Stimulated activated CD4-positive, alpha-beta T cell treated with anti-CD3 and anti-CD28 coated beads, Interleukin-12 subunit alpha, Interleukin-12 subunit beta, amount 100 ng/mL, for 48 hours (primary cell): ENCODE measurements at regions not wholly inside any gene's neighbourhood (a gene's known extent, or its start where the extent isn't known, plus 50 kb on each side); places are given as distances from the start of the nearest gene placed in this dataset.
"Not testable (repeated sequence)": the region's sequence is repeated elsewhere in the genome, so short reads cannot be mapped to it uniquely, and the experiment has no call there.

Source experiments
- DNase-seq, 3 donors: peaks; one replicate each; pipeline ENCODE4 v3.0.0-alpha.2; 2020; ENCODE audit warnings: low read depth in 2 of 3, low spot score in 1 of 3

DNA sequence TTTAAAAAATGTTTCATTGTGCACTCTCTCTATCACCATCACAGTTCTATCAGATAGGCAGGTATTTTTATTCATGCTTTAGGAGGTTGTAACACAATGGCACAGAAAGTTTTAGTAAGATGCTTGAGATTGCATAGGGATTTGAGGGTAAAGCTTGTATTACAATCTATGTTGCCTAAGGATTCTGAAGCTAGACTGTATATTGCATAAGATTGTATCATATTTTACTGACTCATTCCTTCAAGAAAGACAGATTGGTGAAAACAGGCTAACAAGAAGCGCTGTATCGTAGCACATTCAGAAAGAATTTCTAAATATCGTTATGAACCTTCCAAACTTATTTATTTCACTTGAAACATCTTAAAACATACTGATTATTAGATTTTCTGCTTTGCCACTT lies 577.7 kb downstream of the EBF1 start:
- DNase-seq, result no peak

DNA sequence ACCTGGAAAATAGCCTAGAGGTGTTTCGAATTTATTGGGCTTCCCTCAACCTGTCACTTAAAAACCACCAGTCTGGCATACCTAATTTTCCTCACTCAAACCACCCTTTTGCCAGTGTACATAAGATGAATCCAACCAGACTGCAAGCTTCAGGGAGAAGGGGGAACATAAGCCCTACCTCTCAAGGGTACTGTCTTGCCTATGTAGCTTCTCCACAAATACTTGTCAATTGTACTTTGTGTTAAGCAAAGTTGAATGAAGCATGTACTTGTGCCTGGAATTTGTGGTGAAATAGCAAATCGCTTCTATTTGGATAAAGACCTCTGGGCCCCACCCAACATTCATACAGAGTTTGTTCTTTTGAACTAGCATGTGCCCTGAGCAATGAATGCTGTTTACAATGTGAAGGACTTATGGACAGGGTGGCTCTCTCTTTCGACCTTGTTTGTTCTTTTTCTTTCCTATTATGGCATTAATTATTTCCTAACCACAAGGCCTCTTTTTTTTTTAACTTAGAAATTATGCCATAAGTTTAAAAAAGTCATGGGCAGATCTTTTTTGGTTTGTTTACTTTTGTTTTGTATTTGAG lies 580.2 kb downstream of the EBF1 start:
- DNase-seq, result no peak

- no peak for DNase-seq
These were observed 583.2 kb downstream of the EBF1 start for GRCh38 chr5:158516521-158516920.

DNA sequence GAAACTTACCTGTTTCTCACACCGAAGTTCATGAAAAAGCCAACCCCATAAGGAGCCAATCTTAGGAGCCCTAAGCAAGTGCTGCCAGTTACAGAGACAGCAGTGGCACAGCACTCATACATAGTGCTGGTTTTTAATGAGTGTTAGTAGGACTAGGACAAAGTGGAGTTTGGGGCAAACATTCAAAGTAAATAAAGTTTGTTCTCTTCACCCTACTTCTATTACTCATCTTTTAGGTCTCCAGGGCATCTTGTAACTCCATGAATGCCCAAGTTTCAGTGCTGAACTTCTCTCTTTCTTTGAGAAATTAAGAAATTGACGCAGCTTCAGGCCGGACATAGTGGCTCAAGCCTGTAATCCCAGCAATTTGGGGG lies 584.7 kb downstream of the EBF1 start:
- no peak for DNase-seq

GRCh38 chr5:158514319-158514985 lies 585.3 kb downstream of the EBF1 start:
- peak in 1 of 3 donors; percentile 4 for DNase-seq

DNA sequence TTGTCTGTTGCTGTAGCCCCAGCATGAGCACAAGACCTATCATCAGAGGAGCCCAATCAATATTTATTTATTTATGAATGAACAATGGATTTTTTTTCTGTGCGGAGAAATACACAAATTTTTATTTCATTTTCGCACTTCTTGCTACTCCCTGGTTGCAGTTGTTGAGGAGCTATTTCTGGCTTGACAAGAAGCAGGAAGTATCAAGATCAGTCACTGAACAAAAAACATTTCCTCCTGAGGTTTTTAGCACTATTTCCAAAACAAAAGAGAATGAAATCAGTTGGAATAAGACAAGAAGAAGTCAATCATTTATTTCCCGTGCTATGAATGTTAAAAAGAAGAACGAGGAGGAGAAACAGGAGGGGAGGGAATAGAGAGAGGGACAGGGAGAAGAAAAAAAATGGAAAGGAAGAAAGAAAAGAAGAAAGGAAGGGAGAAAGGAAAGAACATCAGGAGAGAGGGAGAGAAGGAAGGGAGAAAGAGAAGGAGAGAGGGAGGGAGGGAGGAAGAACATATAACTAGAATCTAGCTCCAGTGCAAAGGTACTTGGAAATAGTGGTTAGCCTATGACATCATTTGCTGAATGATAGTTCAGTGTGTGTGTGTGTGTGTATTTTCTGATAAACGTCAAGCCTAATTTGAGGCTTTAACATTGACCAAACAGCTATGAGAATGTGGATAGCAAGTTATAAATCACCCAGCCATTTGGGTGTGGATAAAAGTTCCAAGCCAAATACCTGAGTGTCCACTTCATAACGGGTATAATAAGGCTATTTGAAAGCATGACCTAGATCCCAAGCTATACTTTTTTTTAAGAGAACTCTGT lies 586.0 kb downstream of the EBF1 start:
- DNase-seq, result no peak

GRCh38 chr5:158511454-158511853 lies 588.3 kb downstream of the EBF1 start:
- no peak for DNase-seq

- DNase-seq, result no peak
These were observed 589.2 kb downstream of the EBF1 start for GRCh38 chr5:158510479-158510878.

- no peak for DNase-seq
These were observed 593.1 kb downstream of the EBF1 start for GRCh38 chr5:158506648-158507047.

DNA sequence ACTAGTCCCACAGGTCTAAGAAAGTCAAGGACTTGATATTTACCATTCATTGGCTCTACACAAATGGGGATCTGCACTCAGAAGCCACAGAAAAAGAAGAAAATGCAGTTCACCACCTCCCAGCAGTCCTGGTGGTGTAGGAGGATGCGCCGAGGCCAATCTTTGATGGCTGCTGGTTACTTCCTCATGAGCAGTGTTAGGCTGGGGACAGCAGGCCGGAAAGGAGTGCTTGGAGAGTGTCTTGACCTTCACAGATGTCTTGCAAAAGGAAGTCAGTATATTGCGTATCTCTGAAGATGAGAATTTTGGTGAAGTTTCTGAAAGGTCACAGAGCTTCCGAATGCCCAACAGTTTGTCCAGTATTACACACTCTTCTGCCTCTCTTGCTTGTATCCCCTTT lies 597.0 kb downstream of the EBF1 start:
- DNase-seq, result no peak

GRCh38 chr5:158499892-158500418 lies 599.8 kb downstream of the EBF1 start:
- no peak for DNase-seq

DNA sequence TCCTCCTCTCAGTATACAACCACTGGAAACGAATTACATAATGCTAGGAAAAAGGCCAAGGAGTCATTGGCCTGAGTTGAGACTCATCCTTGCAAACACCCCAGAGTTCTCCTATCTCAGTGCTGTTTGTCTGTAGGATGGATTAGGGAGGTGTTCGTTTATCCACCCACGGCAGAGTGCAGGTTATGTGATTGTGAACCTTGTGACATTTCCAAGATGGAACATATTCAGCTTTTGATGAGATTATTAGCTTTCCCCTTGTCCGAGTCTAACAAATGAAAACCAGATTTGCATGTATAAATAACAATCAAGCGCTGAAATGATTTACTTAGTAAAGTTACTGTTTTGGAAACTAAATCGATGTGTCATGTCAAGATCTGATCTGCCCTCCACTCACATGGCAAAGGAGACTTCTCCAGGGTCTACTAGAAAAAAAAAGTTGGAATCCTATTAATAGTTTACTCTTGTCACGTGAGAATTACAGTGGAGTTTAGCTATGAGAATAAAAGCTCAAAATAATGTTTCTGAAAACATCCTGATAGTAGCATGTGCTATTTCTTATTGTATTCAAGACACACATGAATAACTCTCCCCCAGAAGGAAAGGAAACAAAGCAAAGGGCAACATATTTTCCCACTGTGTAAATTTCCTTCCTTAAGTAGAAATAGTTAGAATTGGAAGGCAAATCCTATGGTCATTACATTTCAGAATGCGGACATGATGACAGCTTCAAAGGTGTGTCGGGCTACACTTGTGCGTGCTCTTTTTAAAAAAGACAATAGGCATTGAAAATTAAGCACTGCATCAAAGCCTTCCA lies 600.4 kb downstream of the EBF1 start:
- no peak for DNase-seq

DNA sequence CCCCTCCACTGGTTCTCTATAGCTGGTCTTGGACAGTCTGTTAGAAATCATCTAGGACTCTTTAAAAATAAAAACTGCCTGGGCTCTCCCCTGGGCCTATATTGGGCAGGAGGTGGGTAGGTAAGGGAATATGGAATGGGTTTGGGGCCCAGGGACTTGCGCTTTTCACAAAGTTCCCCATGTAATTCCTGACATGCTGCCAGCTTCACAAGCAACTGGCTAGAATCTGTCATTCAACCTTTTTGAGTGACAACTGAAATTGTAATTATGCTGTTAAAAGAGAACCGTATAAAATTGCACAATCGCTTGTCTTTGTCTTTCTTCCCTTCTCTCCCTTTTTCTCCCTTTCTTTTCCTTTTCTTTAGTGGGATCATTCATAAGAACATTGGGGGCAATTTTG lies 603.1 kb downstream of the EBF1 start:
- no peak for DNase-seq

DNA sequence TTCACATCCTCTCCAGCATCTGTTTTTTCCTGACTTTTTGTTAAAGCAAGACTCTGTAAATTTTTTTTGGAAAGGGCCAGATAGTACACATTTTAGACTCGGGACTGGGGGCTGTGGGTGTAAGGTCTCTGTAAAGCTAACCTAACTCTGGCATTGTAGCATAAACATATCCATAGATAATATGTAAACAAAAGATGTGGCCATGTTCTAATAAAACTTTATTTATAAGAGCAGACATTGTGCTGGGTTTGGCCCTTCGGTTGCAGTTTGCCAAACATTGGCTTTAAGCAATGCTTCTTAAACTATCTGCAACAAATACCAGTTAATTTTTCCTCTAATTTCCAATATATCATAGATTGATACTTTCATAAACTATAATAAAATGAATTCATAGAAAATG lies 605.2 kb downstream of the EBF1 start:
- no peak for DNase-seq

DNA sequence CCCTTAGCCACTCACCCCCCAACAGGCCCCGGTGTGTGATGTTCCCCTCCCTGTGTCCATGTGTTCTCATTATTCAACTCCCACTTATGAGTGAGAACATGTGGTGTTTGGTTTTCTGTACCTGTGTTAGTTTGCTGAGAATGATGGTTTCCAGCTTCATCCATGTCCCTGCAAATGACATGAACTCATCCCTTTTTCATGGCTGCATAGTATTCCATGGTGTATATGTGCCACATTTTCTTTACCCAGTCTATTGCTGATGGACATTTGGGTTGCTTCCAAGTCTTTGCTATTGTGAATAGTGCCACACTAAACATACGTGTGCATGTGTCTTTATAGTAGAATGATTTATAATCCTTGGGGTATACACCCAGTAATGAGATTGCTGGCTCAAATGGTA lies 605.7 kb downstream of the EBF1 start:
- not testable (repeated sequence) for DNase-seq

GRCh38 chr5:158492841-158493242 lies 606.9 kb downstream of the EBF1 start:
- no peak for DNase-seq

DNA sequence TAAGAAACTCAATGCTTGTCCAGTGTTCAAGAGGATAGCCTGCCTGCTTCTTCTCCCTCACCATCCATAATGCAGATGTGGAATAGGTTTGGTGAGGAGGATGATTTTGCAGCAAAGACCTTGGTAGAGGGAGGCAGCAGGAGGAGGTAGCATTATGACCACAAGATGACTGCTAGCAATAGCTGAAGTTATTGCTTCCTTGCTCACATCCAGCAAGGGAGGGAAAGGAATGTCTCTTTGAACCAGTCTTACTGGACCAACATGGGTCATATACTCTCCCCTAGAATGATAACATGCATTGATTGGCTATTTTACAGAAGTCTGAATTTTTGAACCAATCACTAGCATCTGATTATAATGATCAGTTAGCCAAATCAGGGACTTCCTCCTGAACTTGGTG lies 607.6 kb downstream of the EBF1 start:
- DNase-seq, result no peak

DNA sequence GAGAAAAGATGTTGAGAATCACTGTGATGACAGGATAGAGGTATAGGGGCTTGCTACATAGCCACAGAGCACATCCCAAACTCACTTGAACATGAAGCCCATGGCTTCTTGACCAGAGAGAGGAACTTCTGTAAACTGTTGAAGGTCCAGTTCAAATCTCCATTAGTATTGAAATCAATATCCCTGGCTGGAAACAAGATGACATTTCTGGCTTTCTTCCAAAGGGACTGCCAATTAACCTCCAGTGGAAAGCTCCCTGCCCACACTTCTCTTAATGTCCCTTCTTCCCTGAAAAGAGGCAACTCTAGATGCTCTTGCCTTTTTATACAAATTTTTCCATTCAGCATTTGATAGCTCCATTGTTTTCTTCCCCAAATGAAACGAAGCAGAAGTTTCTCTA lies 612.1 kb downstream of the EBF1 start:
- no peak for DNase-seq

DNA sequence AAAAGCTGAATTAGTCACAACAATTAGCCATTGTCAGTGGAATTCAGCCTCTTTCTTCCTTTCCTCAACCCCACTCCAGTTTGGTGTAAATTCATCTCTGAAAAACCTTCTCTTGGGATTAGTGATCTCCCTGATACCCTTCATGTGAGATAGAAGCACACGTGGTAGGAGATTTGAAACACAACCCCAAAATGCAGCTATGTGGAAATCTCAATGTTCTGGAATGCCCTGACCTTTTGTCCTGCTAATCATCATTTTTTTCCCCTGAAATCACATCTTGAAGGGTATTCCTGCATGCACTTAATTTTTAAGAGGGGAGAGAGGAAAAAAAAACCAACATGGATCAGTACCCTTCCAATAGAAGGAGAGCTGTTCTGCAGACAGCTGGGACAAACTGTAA lies 612.6 kb downstream of the EBF1 start:
- no peak for DNase-seq

DNA sequence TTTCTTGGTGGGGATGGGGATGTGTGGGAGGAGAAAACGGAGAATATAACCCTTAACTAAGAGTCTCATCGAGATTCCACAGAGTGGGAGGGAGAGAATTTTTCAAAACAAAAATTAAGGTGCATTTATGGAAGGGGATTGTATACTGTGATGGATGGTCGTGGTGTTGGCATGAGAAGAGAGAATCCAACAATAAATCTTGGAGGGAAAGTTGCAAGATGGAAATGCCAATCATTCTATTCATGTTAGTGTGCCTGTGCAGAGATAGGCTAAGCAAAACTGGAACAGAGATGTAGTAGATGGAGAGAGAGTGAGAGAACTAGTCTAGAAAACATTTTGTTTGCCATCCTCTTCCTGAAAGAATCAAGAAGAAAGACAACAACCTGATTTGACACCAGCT lies 613.1 kb downstream of the EBF1 start:
- no peak for DNase-seq

- no peak for DNase-seq
These were observed 614.1 kb downstream of the EBF1 start for GRCh38 chr5:158485604-158486081.
